Astrocyte (in vitro differentiated cells and primary cell): ENCODE measurements at regions not wholly inside any gene's neighbourhood (a gene's known extent, or its start where the extent isn't known, plus 50 kb on each side); places are given as distances from the start of the nearest gene placed in this dataset.

ENCODE experiments used
- DNase-seq: peaks from one replicate; pipeline ENCODE4 v3.0.0-alpha.2; 2010; ENCODE audit warnings: low read depth
- FAIRE-seq: peaks from 2 replicates; lab custom pipeline; 2011; peaks lifted over from hg19 to GRCh38; lab: Jason Lieb, UNC
- H2AFZ ChIP-seq: 2 replicates; pipeline ENCODE4 v1.6.0; 2012; ENCODE audit warnings: low read depth, low read length, inconsistent platforms
- H3K27ac ChIP-seq: 2 replicates; pipeline ENCODE4 v1.5.1; 2011; ENCODE audit warnings: low read depth, low read length, inconsistent platforms
- H3K27me3 ChIP-seq: 2 replicates; pipeline ENCODE4 v1.6.0; 2011; ENCODE audit warnings: low read length, inconsistent platforms; ENCODE audit not compliant: insufficient read depth
- H3K36me3 ChIP-seq: 2 replicates; pipeline ENCODE4 v1.5.1; 2011; ENCODE audit warnings: low read length, inconsistent platforms; ENCODE audit not compliant: insufficient read depth
- H3K4me1 ChIP-seq: 2 replicates; pipeline ENCODE4 v1.5.1; 2011; ENCODE audit warnings: low read length, inconsistent platforms; ENCODE audit not compliant: insufficient read depth
- H3K4me2 ChIP-seq: 2 replicates; pipeline ENCODE4 v1.6.0; 2012; ENCODE audit warnings: low read length, inconsistent platforms
- H3K4me3 ChIP-seq: 2 replicates; pipeline ENCODE4 v1.5.1; 2011; ENCODE audit warnings: low read depth, mild to moderate bottlenecking, low read length, inconsistent platforms; ENCODE audit not compliant: insufficient read depth
- H3K79me2 ChIP-seq: 2 replicates; pipeline ENCODE4 v1.6.0; 2012; ENCODE audit warnings: mild to moderate bottlenecking, low read length, inconsistent platforms; ENCODE audit not compliant: insufficient read depth
- H3K9ac ChIP-seq: 2 replicates; pipeline ENCODE4 v1.6.0; 2012; ENCODE audit warnings: mild to moderate bottlenecking, low read length, inconsistent platforms
- H3K9me3 ChIP-seq: 2 replicates; pipeline ENCODE4 v1.5.1; 2012; ENCODE audit warnings: low read depth, mild to moderate bottlenecking, low read length, inconsistent platforms; ENCODE audit not compliant: insufficient read depth
- H4K20me1 ChIP-seq: 2 replicates; pipeline ENCODE4 v1.6.0; 2012; ENCODE audit warnings: low read length, inconsistent platforms; ENCODE audit not compliant: insufficient read depth
- H3K27ac Mint-ChIP-seq: one replicate; pipeline ENCODE4 v1.8.0; 2021; ENCODE audit warnings: mild to moderate bottlenecking, mixed read lengths; ENCODE audit not compliant: unreplicated experiment
- H3K27me3 Mint-ChIP-seq: one replicate; pipeline ENCODE4 v1.8.0; 2021; ENCODE audit warnings: low read depth, mixed read lengths; ENCODE audit not compliant: unreplicated experiment
- H3K36me3 Mint-ChIP-seq: one replicate; pipeline ENCODE4 v1.8.0; 2021; ENCODE audit warnings: low read depth, mixed read lengths; ENCODE audit not compliant: unreplicated experiment
- H3K4me1 Mint-ChIP-seq: one replicate; pipeline ENCODE4 v1.8.0; 2021; ENCODE audit warnings: low read depth, mixed read lengths; ENCODE audit not compliant: unreplicated experiment
- H3K4me3 Mint-ChIP-seq: one replicate; pipeline ENCODE4 v1.8.0; 2021; ENCODE audit warnings: mild to moderate bottlenecking, moderate library complexity, mixed read lengths; ENCODE audit not compliant: unreplicated experiment
- H3K9me3 Mint-ChIP-seq: one replicate; pipeline ENCODE4 v1.8.0; 2021; ENCODE audit warnings: mild to moderate bottlenecking, mixed read lengths; ENCODE audit not compliant: unreplicated experiment
- CTCF ChIP-seq: IDR thresholded peaks from 2 replicates; pipeline ENCODE4 v1.5.1; 2011; ENCODE audit warnings: low read depth, mild to moderate bottlenecking, inconsistent platforms, low read length, moderate library complexity; ENCODE audit not compliant: insufficient read depth
- EZH2 ChIP-seq: IDR thresholded peaks from 2 replicates; pipeline ENCODE4 v1.6.1; 2012; ENCODE audit warnings: mild to moderate bottlenecking, low read length, inconsistent platforms; ENCODE audit not compliant: insufficient read depth

GRCh38 chr5:74107899-74108298 lies 481.9 kb downstream of the ARHGEF28 start:
- no peak for DNase-seq
- TF ChIP-seq EZH2 = no peak
- TF ChIP-seq CTCF = no peak
- Histone ChIP-seq H3K36me3 (no peaks in the 10 kb centered on the region), H3K4me1 (no peaks in the 10 kb centered on the region), H2AFZ (no peak overlapping the region), H3K4me3 (no peak overlapping the region), H3K27me3 (no peaks in the 10 kb centered on the region), H3K9ac (no peak overlapping the region), H3K79me2 (no peaks in the 10 kb centered on the region), H3K27ac (no peak overlapping the region), H3K4me2 (no peak overlapping the region), H3K9me3 (no peaks in the 10 kb centered on the region), H4K20me1 (no peaks in the 10 kb centered on the region)
- Mint-ChIP-seq H3K27me3 (no peaks in the 10 kb centered on the region), H3K4me3 (no peak overlapping the region), H3K9me3 (no peaks in the 10 kb centered on the region), H3K4me1 (peaks cover 17% of the 10 kb centered on the region), H3K27ac (no peak overlapping the region), H3K36me3 (no peaks in the 10 kb centered on the region)
- no peak for FAIRE-seq

- Mint-ChIP-seq H3K4me3 (peak overlapping the region; percentile 16), H3K36me3 (no peaks in the 10 kb centered on the region), H3K9me3 (no peaks in the 10 kb centered on the region), H3K27me3 (no peaks in the 10 kb centered on the region), H3K4me1 (peaks cover 14% of the 10 kb centered on the region), H3K27ac (no peak overlapping the region)
- Histone ChIP-seq H4K20me1 (no peaks in the 10 kb centered on the region), H3K4me2 (no peak overlapping the region), H3K4me3 (no peak overlapping the region), H3K4me1 (no peaks in the 10 kb centered on the region), H3K79me2 (no peaks in the 10 kb centered on the region), H3K36me3 (no peaks in the 10 kb centered on the region), H3K9me3 (no peaks in the 10 kb centered on the region), H2AFZ (no peak overlapping the region), H3K9ac (no peak overlapping the region), H3K27ac (no peak overlapping the region), H3K27me3 (no peaks in the 10 kb centered on the region)
- DNase-seq (no peak), FAIRE-seq (no peak)
- TF ChIP-seq CTCF (no peak), EZH2 (no peak)
These were observed 479.3 kb downstream of the ARHGEF28 start for GRCh38 chr5:74105126-74105780.
